ENCODE measurements at regions not wholly inside any gene's neighbourhood (a gene's known extent, or its start where the extent isn't known, plus 50 kb on each side); places are given as distances from the start of the nearest gene placed in this dataset.

DNA sequence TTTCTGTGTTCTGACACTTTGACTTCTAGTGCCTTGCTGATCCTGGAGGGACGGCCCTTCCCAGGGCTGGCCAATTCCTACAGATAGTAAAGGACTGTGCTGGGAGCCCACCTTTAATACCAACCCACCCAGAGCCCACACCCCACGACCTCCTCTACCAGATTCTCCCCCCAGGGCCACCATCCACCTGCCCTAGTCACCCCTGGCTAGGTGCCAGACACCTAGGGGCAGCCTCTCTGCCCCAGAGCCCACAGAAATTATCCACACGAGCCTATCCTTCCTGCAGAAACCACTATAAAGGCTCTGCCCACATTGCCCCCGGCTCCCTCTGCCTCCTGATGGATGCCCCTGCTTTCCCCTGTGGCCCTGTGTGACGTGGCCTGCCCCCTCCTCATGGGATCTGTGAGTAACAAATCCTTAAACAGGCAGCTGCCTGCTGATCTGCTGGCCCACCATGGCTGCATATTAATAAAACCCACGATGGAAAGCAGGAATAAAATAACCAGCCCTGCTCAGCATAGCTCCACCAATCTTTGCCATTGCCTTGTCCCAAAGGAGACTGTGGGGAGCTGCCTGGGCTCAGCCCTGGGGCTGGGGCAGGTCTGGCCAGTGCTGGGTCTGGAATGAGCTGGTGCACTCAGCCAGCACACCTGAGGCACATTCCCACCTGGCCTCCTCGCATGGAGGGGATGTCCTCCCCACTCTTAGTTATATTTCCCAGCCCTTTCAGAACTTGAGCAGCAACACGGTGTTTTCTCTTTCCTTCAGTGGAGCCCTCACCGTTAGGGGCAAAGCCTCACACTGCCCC is 488.5 kb downstream of the NPHP4 start:
- TF ChIP-seq POLR2A (IDR thresholded peaks at IDR 0.05) = no peak
- TF ChIP-seq, protein P1, sequence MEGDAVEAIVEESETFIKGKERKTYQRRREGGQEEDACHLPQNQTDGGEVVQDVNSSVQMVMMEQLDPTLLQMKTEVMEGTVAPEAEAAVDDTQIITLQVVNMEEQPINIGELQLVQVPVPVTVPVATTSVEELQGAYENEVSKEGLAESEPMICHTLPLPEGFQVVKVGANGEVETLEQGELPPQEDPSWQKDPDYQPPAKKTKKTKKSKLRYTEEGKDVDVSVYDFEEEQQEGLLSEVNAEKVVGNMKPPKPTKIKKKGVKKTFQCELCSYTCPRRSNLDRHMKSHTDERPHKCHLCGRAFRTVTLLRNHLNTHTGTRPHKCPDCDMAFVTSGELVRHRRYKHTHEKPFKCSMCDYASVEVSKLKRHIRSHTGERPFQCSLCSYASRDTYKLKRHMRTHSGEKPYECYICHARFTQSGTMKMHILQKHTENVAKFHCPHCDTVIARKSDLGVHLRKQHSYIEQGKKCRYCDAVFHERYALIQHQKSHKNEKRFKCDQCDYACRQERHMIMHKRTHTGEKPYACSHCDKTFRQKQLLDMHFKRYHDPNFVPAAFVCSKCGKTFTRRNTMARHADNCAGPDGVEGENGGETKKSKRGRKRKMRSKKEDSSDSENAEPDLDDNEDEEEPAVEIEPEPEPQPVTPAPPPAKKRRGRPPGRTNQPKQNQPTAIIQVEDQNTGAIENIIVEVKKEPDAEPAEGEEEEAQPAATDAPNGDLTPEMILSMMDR (IDR thresholded peaks at IDR 0.05) = no peak

All from prostate gland (tissue), 2 donors.